ENCODE measurements at regions not wholly inside any gene's neighbourhood (a gene's known extent, or its start where the extent isn't known, plus 50 kb on each side); places are given as distances from the start of the nearest gene placed in this dataset.

- TF ChIP-seq CTCF (conservative IDR thresholded peaks at IDR 0.05) (no peak), EZH2 (IDR thresholded peaks at IDR 0.05; ENCODE audit: low read depth) (no peak)
Measured at GRCh38 chr6:76790045-76790796, 673.1 kb downstream of the HTR1B start.
